SU-DHL-6 (cell line): ENCODE measurements at regions not wholly inside any gene's neighbourhood (a gene's known extent, or its start where the extent isn't known, plus 50 kb on each side); places are given as distances from the start of the nearest gene placed in this dataset.

Experiments used
- EZH2phosphoT487 ChIP-seq: fragments of 200-600 bp; sonication (generic), shearing (Covaris generic); conservative IDR thresholded peaks from 2 replicates; pipeline ENCODE4 v1.6.1; 2018; ENCODE audit warnings: mild to moderate bottlenecking, antibody characterized with exemption, low read length, moderate library complexity, mixed read lengths
- TF ChIP-seq, protein P1 (sequence below): fragments of 200-600 bp; sonication (generic); IDR thresholded peaks from one replicate; pipeline ENCODE4 v1.5.1; 2017; ENCODE audit warnings: antibody characterized with exemption, mild to moderate bottlenecking, low read length, moderate library complexity; ENCODE audit not compliant: insufficient read depth, poor library complexity, severe bottlenecking

DNA sequence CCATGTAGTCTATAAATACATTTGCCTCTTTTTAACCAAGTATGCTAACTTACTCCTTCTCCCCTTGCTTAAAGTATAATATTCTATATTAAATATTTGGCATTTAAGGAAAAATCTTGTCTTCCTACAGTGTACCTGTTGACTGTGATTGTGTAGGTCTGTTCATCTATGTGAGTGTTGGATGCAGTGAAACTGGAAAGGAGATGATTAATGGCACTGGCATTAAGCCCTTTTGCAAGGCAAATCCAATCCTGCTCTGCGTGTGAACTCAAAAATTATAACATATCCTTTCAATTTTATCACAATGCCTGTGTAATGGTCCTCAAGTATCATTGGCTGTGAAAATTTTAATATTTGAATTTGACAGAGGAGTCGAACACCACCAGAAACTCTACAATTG lies 565.0 kb downstream of the KCNT2 start:
- TF ChIP-seq, protein P1, sequence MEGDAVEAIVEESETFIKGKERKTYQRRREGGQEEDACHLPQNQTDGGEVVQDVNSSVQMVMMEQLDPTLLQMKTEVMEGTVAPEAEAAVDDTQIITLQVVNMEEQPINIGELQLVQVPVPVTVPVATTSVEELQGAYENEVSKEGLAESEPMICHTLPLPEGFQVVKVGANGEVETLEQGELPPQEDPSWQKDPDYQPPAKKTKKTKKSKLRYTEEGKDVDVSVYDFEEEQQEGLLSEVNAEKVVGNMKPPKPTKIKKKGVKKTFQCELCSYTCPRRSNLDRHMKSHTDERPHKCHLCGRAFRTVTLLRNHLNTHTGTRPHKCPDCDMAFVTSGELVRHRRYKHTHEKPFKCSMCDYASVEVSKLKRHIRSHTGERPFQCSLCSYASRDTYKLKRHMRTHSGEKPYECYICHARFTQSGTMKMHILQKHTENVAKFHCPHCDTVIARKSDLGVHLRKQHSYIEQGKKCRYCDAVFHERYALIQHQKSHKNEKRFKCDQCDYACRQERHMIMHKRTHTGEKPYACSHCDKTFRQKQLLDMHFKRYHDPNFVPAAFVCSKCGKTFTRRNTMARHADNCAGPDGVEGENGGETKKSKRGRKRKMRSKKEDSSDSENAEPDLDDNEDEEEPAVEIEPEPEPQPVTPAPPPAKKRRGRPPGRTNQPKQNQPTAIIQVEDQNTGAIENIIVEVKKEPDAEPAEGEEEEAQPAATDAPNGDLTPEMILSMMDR = no peak
- no peak for TF ChIP-seq EZH2phosphoT487
